ENCODE measurements at regions not wholly inside any gene's neighbourhood (a gene's known extent, or its start where the extent isn't known, plus 50 kb on each side); places are given as distances from the start of the nearest gene placed in this dataset.

- TF ChIP-seq CTCF (IDR thresholded peaks at IDR 0.05; ENCODE audit: insufficient read depth, low read depth, low read length), result no peak
- TF ChIP-seq EZH2 (IDR thresholded peaks at IDR 0.05; ENCODE audit: insufficient read depth, low read length), result no peak
Measured at GRCh38 chr1:22229379-22229778, 86.5 kb upstream of the WNT4 start.
